HG03095 (cell line): ENCODE measurements at regions not wholly inside any gene's neighbourhood (a gene's known extent, or its start where the extent isn't known, plus 50 kb on each side); places are given as distances from the start of the nearest gene placed in this dataset.
"Not testable (repeated sequence)": the region's sequence is repeated elsewhere in the genome, so short reads cannot be mapped to it uniquely, and the experiment has no call there.

Experiments used
- ATAC-seq: cut with Tn5 transposase; IDR thresholded peaks from one replicate; pipeline ENCODE4 v1.9.1; 2021; ENCODE audit warnings: moderate library complexity; ENCODE audit not compliant: unreplicated experiment

- ATAC-seq = no peak
Observed at GRCh38 chr6:90678049-90678779, 91.3 kb upstream of the MAP3K7 start.

GRCh38 chr6:90677440-90677839 is 90.6 kb upstream of the MAP3K7 start:
- no peak for ATAC-seq

- no peak for ATAC-seq
Observed at GRCh38 chr6:90676516-90677300, 89.8 kb upstream of the MAP3K7 start.

- ATAC-seq = not testable (repeated sequence)
Observed at GRCh38 chr6:90675107-90675506, 88.2 kb upstream of the MAP3K7 start.

- not testable (repeated sequence) for ATAC-seq
Observed at GRCh38 chr6:90674077-90674476, 87.2 kb upstream of the MAP3K7 start.

GRCh38 chr6:90669846-90670245 is 83.0 kb upstream of the MAP3K7 start:
- ATAC-seq = no peak

- ATAC-seq = no peak
Observed at GRCh38 chr6:90669420-90669819, 82.5 kb upstream of the MAP3K7 start.

- ATAC-seq = no peak
Observed at GRCh38 chr6:90668141-90668540, 81.3 kb upstream of the MAP3K7 start.

GRCh38 chr6:90663873-90664272 is 77.0 kb upstream of the MAP3K7 start:
- no peak for ATAC-seq

- no peak for ATAC-seq
Observed at GRCh38 chr6:90663106-90663505, 76.2 kb upstream of the MAP3K7 start.

GRCh38 chr6:90660931-90661330 is 74.1 kb upstream of the MAP3K7 start:
- ATAC-seq = no peak

GRCh38 chr6:90658497-90658896 is 71.6 kb upstream of the MAP3K7 start:
- no peak for ATAC-seq

GRCh38 chr6:90656325-90656724 is 69.5 kb upstream of the MAP3K7 start:
- no peak for ATAC-seq

GRCh38 chr6:90654806-90655205 is 67.9 kb upstream of the MAP3K7 start:
- no peak for ATAC-seq

- no peak for ATAC-seq
Observed at GRCh38 chr6:90654166-90654565, 67.3 kb upstream of the MAP3K7 start.

GRCh38 chr6:90653750-90654149 is 66.9 kb upstream of the MAP3K7 start:
- ATAC-seq = no peak

- no peak for ATAC-seq
Observed at GRCh38 chr6:90650041-90650940, 63.4 kb upstream of the MAP3K7 start.

GRCh38 chr6:90648873-90649272 is 62.0 kb upstream of the MAP3K7 start:
- no peak for ATAC-seq

- ATAC-seq = no peak
Observed at GRCh38 chr6:90646940-90647339, 60.1 kb upstream of the MAP3K7 start.

- ATAC-seq = no peak
Observed at GRCh38 chr6:90645634-90646033, 58.8 kb upstream of the MAP3K7 start.

GRCh38 chr6:90644492-90644891 is 57.6 kb upstream of the MAP3K7 start:
- ATAC-seq = no peak
